HG03575 (cell line): ENCODE measurements at regions not wholly inside any gene's neighbourhood (a gene's known extent, or its start where the extent isn't known, plus 50 kb on each side); places are given as distances from the start of the nearest gene placed in this dataset.

Source experiments
- ATAC-seq: cut with Tn5 transposase; IDR thresholded peaks from one replicate; pipeline ENCODE4 v1.9.1; 2021; ENCODE audit not compliant: unreplicated experiment, insufficient number of reproducible peaks, low FRiP score; ENCODE audit errors: extremely low read depth

GRCh38 chr1:239804266-239804665, 287.4 kb upstream of the FMN2 start:
- ATAC-seq: no peak

- no peak for ATAC-seq
Measured at GRCh38 chr1:239805042-239805441, 286.6 kb upstream of the FMN2 start.

- ATAC-seq: no peak
Measured at GRCh38 chr1:239805851-239806772, 285.6 kb upstream of the FMN2 start.

GRCh38 chr1:239806897-239807296, 284.8 kb upstream of the FMN2 start:
- no peak for ATAC-seq

- no peak for ATAC-seq
Measured at GRCh38 chr1:239807361-239807760, 284.3 kb upstream of the FMN2 start.

GRCh38 chr1:239810061-239810481, 281.6 kb upstream of the FMN2 start:
- ATAC-seq: no peak

- ATAC-seq: no peak
Measured at GRCh38 chr1:239811211-239811885, 280.3 kb upstream of the FMN2 start.

GRCh38 chr1:239812580-239812979, 279.1 kb upstream of the FMN2 start:
- no peak for ATAC-seq

GRCh38 chr1:239814306-239814881, 277.3 kb upstream of the FMN2 start:
- no peak for ATAC-seq

GRCh38 chr1:239815074-239815473, 276.6 kb upstream of the FMN2 start:
- ATAC-seq: no peak

- ATAC-seq: no peak
Measured at GRCh38 chr1:239816081-239816782, 275.5 kb upstream of the FMN2 start.

GRCh38 chr1:239817276-239817675, 274.4 kb upstream of the FMN2 start:
- ATAC-seq: no peak

GRCh38 chr1:239817801-239818200, 273.9 kb upstream of the FMN2 start:
- no peak for ATAC-seq

- ATAC-seq: no peak
Measured at GRCh38 chr1:239819096-239819495, 272.6 kb upstream of the FMN2 start.

GRCh38 chr1:239819756-239820250, 271.9 kb upstream of the FMN2 start:
- ATAC-seq: no peak

GRCh38 chr1:239823852-239824251, 267.8 kb upstream of the FMN2 start:
- ATAC-seq: no peak

GRCh38 chr1:239826211-239826610, 265.5 kb upstream of the FMN2 start:
- ATAC-seq: no peak

- ATAC-seq: no peak
Measured at GRCh38 chr1:239826736-239827135, 264.9 kb upstream of the FMN2 start.

GRCh38 chr1:239829535-239829934, 262.1 kb upstream of the FMN2 start:
- ATAC-seq: no peak
